NCI-H748 (cell line): ENCODE measurements at regions not wholly inside any gene's neighbourhood (a gene's known extent, or its start where the extent isn't known, plus 50 kb on each side); places are given as distances from the start of the nearest gene placed in this dataset.
A peak's percentile ranks its signal among the peaks of the same experiment; 100 is the strongest.

Source experiments
- DNase-seq: peaks from one replicate; lab custom pipeline; 2025; ENCODE audit not compliant: unreplicated experiment; lab: John Stamatoyannopoulos, UW

GRCh38 chr13:109645831-109646230, 140.6 kb downstream of the IRS2 start:
- DNase-seq, result no peak

- no peak for DNase-seq
Measured at GRCh38 chr13:109644956-109645355, 141.4 kb downstream of the IRS2 start.

- DNase-seq, result no peak
Measured at GRCh38 chr13:109644069-109644750, 142.2 kb downstream of the IRS2 start.

GRCh38 chr13:109642358-109642757, 144.0 kb downstream of the IRS2 start:
- no peak for DNase-seq

GRCh38 chr13:109636736-109637135, 149.6 kb downstream of the IRS2 start:
- DNase-seq, result no peak

GRCh38 chr13:109631069-109631468, 155.3 kb downstream of the IRS2 start:
- no peak for DNase-seq

GRCh38 chr13:109630271-109630670, 156.1 kb downstream of the IRS2 start:
- no peak for DNase-seq

- DNase-seq, result no peak
Measured at GRCh38 chr13:109629737-109630136, 156.6 kb downstream of the IRS2 start.

GRCh38 chr13:109628251-109628699, 158.1 kb downstream of the IRS2 start:
- no peak for DNase-seq

GRCh38 chr13:109627649-109628048, 158.7 kb downstream of the IRS2 start:
- DNase-seq, result no peak

- no peak for DNase-seq
Measured at GRCh38 chr13:109626386-109627171, 159.8 kb downstream of the IRS2 start.

- no peak for DNase-seq
Measured at GRCh38 chr13:109625156-109625555, 161.2 kb downstream of the IRS2 start.

- no peak for DNase-seq
Measured at GRCh38 chr13:109622006-109622405, 164.4 kb downstream of the IRS2 start.

- no peak for DNase-seq
Measured at GRCh38 chr13:109615721-109616420, 170.5 kb downstream of the IRS2 start.

- DNase-seq, result no peak
Measured at GRCh38 chr13:109611912-109612691, 174.3 kb downstream of the IRS2 start.

- DNase-seq, result peak; percentile 34
Measured at GRCh38 chr13:109610517-109610916, 175.9 kb downstream of the IRS2 start.

GRCh38 chr13:109608503-109608902, 177.9 kb downstream of the IRS2 start:
- DNase-seq, result no peak

- DNase-seq, result no peak
Measured at GRCh38 chr13:109608059-109608458, 178.3 kb downstream of the IRS2 start.

- DNase-seq, result no peak
Measured at GRCh38 chr13:109606520-109606919, 179.9 kb downstream of the IRS2 start.

GRCh38 chr13:109605846-109606245, 180.5 kb downstream of the IRS2 start:
- no peak for DNase-seq

- no peak for DNase-seq
Measured at GRCh38 chr13:109604894-109605293, 181.5 kb downstream of the IRS2 start.
